Ecto neural progenitor cell (in vitro differentiated cells): ENCODE measurements at regions not wholly inside any gene's neighbourhood (a gene's known extent, or its start where the extent isn't known, plus 50 kb on each side); places are given as distances from the start of the nearest gene placed in this dataset.

Experiments used
- DNase-seq: peaks from one replicate; pipeline ENCODE4 v3.0.0-alpha.2; 2018; ENCODE audit warnings: low spot score

- DNase-seq: no peak
Observed at GRCh38 chr20:56998438-56998837, 268.0 kb downstream of the BMP7 start.

GRCh38 chr20:57000441-57000968 lies 265.9 kb downstream of the BMP7 start:
- no peak for DNase-seq

DNA sequence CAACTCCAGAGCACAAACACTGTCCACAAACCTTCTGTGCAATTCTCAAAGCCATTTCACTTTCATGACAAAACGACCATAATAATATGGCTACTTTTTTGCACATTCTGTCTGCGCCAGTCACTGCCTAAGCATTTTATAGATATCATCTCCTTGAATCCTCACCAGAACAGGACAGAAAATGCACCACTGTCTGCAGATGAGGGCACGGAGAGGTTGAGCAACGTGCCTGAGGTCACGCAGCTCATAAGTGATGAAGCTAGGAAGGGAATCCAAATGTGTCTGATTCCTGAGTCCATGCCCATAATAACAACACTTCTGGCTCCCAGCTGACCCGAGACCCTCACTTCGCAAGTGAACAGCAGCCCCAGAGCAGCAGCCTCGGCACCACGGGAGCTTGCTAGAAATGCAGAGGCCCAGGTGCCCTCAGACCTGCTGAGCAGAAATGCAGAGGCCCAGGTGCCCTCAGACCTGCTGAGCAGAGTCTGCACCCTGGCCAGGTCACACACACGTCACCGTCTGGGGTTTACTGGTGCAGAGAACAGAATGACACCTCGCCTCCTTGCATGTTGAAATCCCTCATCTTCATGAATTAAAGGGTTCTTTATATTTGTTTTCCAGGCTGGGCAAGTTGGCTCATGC lies 265.2 kb downstream of the BMP7 start:
- no peak for DNase-seq

DNA sequence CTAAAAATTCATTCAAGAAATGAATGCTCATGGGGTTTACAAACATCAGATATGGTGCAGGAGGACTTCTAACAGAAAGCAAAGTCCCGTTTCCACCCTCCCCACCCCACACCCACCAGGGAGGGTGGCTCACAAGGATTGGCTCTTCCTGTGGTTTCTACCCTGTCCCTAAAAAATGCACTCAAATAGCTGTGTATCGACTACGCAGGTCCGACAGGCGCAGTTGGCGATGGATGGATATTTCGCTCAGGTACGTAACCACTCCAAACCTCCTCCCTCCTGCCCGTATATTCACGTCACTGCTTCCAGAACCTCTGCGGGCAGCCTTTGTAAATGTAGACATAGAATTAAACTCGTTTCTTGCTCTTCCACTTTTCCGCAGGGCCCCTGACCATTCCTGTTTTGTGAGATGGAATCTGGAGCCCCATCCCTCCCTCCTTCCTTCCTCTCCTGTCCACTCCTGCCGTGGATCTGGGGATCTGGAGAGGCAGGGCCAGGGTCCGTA lies 264.3 kb downstream of the BMP7 start:
- no peak for DNase-seq

- DNase-seq: no peak
Observed at GRCh38 chr20:57003012-57003411, 263.4 kb downstream of the BMP7 start.

DNA sequence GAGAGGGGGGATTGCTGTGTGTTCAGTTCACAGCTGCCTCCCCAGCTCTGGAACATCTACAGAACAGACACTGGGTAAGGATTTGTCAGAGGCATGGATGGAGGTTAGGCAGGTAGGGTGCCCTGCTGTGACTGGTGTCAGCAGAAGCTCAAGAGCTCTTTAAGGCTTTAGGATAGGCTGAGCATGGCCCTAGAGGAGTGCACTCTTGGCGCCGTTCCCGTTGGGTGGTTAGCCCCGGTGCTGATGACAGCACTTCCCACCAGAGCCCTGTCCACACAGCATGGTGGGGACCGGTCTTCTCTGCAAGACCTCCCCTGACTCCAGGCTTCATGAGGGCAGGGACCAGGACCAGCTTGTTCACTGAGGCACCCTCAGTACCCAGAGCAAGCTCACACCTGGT lies 262.0 kb downstream of the BMP7 start:
- DNase-seq: no peak

DNA sequence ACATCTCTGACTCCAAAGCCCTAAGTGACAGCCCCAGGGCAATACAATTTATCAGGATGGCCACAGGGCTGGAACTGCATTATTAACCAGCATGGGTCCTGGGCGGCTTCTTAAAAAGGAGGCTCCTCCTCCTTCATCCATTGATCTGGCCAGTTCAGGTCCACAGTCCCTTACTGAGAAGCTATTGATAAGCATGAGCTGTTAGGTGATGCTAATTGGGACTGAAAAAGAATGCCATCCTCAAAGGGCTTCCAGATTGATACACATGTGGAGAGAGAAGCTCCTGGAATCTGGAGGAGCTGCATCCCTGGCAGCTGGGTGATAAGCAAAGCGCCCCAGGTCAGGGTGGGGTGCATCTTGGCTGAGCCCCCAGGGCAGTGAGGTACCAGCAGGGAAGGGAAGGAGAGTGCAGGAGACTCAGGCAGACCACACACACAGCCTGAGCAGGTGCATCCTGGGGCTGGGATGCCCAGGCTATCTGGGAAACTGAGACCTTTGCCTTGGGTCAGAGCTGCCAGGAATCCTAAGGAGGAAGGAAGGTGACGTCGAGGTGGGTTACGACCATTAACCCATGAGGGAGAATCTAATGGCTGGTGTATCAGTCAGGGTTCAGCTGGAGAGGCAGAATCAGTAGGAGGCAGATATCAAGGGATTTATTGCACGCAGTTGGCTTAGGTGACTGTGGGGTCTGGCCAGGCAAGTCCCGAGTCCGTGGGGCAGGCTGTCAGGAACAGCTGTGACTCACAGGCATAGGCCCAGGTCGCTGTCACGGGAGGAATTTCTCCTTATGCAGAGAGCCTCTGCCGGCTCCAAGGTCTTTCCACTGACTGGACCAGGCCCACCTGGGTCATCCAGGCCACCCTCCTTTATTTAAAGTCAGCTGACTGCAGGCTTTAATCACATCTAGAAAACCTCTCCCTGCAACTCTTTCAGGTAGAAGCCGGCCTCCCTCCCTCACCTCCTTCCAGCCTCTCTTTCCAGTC lies 261.2 kb downstream of the BMP7 start:
- DNase-seq: no peak

DNA sequence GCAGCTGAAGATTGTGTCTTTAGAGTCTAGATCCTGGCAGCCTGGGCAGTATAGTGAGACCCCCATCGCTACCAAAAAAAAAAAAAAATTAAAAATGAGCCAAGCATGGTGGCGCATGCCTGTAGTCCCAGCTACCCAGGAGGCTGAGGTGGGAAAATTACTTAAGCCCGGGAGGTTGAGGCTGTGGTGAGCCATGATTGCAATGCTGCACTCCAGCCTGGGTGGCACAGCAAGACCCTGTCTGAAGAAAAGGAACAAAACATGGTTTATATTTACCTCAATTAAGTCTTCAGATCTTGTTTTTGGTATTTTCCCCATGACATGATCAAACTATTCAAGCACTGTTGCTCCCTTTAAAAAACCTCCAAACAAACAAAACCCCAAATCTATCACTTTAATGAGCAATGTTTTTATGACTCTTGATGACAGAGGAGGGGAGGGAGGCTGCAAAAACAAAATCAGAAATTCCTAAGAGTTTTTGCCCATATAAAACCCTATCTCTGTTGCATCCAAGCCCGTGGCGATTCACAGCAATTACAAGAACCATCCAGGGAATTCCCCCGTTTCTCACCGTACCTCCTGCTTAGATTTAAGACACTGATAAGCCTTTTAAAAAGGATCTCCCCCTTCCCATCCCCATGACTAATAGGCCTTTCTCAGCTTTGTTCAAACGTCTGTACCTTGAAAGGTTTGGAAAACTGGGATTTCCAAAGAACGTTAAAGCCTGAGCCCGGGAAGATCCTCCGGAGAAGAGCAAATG lies 259.9 kb downstream of the BMP7 start:
- no peak for DNase-seq

- DNase-seq: no peak
Observed at GRCh38 chr20:57007171-57007540, 259.3 kb downstream of the BMP7 start.

GRCh38 chr20:57008217-57008616 lies 258.2 kb downstream of the BMP7 start:
- no peak for DNase-seq

DNA sequence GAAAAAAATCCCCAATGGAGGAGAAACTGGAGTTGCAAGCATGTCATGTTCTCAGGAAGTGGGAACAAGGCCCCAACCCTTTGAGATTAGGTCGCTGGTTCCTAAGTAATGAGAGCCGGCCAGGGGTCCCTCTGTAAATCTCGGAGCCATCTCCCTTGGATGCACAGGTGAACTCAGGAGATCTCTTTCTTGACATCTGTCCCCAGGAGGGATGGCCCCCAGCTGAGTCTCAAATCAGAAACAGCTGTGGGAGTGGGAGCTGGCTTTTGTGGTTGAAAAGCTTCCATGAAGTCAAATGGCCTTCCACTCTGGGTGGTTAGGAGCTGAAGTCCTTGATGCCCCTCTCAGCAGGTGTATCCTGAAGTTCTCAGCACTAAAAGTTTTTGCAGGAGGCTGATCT lies 257.1 kb downstream of the BMP7 start:
- no peak for DNase-seq

- DNase-seq: no peak
Observed at GRCh38 chr20:57009775-57010174, 256.7 kb downstream of the BMP7 start.

DNA sequence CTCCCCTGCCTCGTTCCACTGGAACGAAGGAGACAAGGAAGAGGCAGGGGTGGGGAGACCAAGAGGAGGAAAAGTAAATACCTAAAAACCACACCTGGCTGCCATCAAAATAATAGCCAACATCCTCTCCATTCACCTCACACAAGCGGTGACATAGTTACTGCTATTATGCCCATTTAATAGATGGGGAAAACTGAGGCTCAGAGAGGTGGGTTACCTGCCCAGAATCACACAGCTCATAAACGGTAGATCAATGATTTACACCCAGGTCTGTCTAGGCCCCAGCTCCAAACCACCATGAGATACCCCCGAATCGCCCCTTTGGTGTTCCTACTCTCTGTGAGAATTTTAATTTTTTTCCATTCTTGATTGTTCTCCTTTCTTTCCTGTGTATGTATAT lies 253.8 kb downstream of the BMP7 start:
- DNase-seq: no peak

GRCh38 chr20:57013217-57013616 lies 253.2 kb downstream of the BMP7 start:
- DNase-seq: no peak

DNA sequence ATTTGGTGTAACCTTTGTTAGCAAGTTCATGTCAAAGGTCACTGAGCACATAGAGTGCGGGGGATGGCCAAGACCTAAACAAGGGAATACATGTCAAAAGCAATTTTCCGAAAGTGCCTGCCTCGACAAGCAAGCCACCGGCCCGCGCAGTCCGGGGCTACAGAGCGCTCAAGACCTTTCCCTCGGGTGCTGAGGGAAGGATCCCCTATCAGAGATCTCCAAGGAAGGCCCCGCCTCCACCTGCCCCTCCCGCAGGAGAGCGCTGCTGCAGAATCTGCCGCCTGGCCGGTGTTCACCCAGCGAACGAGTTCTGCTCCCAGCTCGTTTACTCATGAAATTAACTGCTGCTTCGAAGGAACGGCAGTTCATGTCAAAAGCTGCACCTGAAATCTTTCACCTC lies 252.7 kb downstream of the BMP7 start:
- peak; percentile 82 for DNase-seq

GRCh38 chr20:57020364-57020763 lies 246.1 kb downstream of the BMP7 start:
- DNase-seq: no peak

DNA sequence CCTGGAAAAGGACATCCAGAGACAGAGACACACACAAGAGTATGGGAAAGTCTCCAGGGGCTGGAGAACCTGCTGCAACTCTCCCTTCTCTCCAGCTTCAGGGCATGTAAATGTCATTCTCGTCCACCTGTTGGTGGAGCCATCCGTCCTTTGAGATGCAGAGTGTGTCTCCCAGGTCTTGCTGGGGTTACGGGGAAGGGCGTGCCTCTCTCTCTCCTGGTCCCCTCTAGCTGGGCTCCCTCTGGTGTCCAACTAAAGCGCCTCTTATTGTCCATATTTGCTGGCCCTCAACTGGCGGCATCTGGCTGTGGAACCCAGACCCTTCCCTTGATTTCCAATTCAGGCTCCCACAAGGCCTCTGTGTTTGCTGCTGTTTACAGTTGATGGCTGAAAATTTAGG lies 244.1 kb downstream of the BMP7 start:
- DNase-seq: no peak

DNA sequence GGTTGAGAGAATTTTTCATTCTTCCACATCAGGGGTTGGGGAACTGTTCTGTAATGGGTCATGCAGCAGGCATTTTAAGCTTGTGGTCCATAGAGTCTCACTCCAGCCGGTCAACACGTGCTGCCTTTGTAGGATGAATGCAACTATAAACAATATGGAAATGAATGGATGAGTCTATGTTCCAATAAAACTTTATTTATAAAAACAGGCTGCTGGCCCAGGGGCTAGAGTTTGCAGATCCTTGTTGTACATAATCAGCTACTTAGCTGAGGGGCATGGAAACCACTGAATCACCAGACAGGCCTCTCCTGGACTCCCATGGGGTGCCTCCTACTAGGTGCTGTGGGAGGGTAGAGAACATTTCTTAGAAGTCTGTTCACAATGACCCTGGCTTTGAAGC lies 243.4 kb downstream of the BMP7 start:
- DNase-seq: no peak

- no peak for DNase-seq
Observed at GRCh38 chr20:57023997-57024396, 242.4 kb downstream of the BMP7 start.

DNA sequence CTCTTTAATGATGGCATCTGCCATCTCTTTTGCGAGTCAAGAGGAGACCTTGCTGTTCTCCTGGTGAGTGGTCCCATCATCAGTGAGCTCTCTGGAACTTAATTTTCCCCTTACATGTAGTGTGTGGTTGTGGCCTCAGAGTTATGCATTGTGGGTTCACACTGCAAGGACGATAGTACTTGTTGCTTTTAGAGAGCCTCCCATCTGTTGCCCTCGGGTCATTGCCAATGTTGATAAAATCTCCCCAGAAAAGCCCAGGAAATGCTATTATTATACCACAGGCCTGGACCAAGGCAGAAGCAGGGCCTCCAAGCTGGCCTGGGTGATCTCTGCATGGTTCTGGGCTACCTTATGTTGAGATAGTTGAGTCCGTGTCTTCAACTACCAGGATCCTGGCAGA lies 241.6 kb downstream of the BMP7 start:
- no peak for DNase-seq

- DNase-seq: no peak
Observed at GRCh38 chr20:57025261-57025660, 241.2 kb downstream of the BMP7 start.

GRCh38 chr20:57025666-57026224 lies 240.7 kb downstream of the BMP7 start:
- no peak for DNase-seq
